NCI-H1930 (cell line): ENCODE measurements at regions not wholly inside any gene's neighbourhood (a gene's known extent, or its start where the extent isn't known, plus 50 kb on each side); places are given as distances from the start of the nearest gene placed in this dataset.
"Not testable (repeated sequence)": the region's sequence is repeated elsewhere in the genome, so short reads cannot be mapped to it uniquely, and the experiment has no call there.

ENCODE experiments used
- DNase-seq, 2 experiments: peaks; one replicate each; lab custom pipeline; 2025; lab: John Stamatoyannopoulos, UW

DNA sequence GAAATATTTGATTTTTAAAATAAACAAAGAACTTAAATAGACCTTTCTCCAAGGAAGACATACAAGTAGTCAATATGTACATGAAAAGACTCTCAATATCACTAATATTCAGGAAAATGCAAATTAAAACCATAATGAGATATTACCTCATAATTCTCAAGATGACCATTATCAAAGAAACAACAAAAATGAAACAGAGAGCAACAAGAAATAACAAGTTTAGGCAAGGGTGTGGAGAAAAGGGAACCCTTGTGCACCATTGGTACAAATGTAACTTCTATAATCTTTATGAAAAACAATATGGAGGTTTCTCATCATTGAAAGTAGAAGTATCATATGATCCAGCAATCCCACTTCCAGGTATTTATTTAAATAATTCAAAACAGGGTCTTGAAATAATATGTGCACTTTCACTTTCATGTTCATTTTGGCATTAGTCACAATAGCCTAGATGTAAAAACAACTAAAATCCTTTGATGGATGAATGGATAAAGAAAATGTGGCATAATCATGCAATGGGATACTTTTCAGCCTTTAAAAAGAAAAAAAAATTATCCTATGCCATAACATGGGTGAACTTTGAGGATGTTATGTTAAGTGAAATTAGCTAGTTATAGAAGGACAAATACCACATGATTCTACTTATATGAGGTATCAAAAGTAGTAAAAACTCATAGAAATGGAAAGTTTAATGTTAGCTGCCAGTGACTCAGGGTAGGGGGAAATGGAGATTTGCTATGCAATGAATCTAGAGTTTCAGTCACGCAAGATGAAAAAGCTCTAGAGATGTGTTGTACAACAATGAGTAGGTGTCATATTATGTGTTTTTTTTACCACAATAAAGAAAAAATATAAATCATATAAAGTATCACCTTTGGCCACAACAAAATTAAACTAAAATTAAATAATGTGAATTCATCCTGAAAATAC lies 114.5 kb upstream of the LYPLAL1 start:
- no peak for DNase-seq

DNA sequence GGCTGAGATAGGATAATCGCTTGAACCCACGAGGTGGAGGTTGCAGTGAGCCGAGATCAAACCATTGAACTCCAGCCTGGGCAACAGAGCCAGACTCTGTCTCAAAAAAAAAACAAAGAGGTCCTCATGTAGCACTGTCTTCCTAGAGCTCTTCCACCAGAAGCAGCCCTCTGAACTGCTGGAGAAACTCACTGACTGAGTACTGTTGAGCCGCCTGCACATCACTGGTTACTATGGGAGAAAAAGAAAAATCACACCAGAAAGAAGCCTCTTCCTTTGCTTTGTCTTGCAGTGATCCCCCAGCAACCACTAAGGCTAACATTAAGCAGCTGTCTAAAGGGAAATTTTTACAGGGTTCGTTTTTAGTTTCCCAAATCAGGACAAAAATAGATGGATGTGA lies 112.9 kb upstream of the LYPLAL1 start:
- DNase-seq, result no peak

DNA sequence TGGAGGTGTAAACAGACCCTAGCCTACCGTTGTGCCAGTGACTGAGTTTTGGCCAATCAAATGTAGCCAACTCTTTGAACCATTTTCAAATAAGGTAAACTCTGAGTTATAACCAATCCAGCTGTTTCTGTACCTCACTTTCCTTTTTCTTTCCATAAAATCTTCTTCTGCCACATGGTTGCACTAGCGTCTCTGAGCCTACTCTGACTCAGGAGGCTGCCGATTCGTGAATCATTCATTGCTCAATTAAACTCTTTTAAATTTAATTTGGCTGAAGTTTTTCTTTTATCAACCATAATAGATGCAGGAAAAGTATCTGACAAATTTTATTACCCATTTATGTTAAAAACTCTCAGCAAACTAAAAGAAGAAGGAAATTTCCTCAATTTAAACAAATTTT lies 111.5 kb upstream of the LYPLAL1 start:
- DNase-seq, result no peak

DNA sequence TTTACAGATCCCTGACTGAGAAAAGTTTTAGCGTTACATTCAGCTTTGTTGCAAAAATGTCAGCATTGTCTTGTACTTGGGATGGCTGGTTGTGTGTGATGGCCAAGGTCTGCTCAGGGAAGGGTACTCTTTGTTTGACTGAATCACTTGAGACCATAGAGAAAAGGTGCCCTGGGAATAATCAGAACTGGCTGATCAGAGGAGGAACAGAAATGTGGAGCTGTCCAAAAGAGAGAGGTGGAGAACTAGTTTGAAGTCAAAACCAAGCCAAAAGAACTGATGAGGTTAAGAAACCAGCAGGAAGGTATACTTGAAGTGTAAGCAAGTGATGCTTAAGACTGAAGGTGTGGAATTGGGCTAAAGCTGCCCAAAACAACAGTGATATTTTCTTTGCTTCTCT lies 107.6 kb upstream of the LYPLAL1 start:
- DNase-seq, result no peak

DNA sequence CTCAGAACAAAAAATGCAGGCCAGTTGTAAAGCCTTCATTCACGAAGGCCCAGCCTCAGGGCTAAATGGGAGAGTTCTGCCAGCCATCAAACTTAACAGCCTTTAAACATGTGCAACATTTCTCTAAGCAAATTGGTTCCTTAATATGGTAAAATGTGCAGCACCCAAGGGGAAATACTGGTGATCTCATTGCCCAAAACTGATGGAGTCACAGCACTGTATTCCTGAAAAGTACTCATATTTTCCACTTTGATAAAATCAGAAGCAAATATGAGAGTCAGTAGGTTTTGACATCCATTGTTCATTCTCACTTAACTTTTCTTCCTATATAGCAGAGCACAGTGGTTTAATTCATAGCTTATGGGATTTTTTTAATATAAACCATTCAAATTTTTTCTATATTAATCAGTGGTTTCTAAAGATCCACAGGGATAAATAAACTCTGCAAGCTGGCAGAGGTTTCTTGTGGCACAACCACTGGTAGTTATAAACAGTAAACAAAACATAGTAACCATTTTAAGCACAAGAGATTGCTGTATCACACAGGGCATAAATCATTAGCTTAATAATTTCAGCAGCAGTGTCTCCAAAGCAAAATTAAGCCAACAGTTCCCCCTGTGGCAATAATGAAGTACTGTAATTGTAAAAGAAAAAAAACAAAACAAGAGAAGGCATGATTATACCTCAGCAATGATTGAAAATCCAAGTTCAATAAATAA lies 106.9 kb upstream of the LYPLAL1 start:
- DNase-seq, result no peak

DNA sequence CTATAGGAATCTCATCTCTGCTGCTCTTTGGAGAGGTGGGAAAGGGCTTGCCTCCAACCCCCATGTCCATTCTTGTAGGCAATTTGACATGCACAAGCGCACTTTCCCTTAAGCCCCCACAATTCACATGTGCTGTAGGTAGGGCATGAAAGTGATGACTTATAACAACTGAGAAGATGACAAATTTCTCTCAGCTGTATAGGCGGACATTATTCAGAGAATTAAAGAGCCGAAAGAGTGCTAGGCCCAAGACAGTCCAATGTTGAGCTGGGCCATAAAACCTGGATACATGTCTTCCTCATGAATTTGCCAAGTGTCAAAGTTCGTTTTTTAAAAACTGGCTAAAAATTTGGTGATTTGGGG lies 106.3 kb upstream of the LYPLAL1 start:
- no peak for DNase-seq

DNA sequence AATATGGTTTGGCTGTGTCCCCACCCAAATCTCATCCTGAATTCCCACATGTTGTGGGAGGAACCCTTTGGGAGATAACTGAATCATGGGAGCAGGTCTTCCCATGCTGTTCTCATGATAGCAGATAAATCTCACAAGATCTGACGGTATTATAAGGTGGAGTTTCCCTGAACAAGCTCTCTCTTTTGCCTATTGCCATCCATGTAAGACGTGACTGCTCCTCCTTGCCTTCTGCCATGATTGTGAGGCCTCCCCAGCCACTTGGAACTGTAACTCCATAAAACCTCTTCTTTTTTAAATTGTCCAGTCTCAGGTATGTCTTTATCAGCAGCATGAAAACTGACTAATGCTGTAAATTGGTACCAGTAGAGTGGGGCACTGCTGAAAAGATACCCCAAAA lies 103.3 kb upstream of the LYPLAL1 start:
- not testable (repeated sequence) for DNase-seq

DNA sequence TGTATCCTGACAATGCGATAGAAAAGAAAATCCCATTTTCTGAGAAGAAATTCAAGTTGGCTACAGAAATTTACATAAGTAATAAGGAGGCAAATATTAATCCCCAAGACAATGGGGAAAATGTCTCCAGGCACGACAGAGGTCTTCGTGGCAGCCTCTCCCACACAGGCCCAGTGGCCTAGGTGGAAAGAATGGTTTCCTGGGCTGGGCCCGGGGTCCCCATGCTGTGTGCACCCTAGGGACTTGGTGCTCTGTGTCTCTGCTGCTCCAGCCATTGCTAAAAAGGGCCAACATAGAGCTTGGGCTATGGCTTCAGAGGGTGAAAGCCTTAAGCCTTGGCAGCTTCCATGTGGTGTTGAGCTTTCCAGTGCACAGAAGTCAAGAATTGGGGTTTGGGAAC lies 102.5 kb upstream of the LYPLAL1 start:
- DNase-seq, result no peak

DNA sequence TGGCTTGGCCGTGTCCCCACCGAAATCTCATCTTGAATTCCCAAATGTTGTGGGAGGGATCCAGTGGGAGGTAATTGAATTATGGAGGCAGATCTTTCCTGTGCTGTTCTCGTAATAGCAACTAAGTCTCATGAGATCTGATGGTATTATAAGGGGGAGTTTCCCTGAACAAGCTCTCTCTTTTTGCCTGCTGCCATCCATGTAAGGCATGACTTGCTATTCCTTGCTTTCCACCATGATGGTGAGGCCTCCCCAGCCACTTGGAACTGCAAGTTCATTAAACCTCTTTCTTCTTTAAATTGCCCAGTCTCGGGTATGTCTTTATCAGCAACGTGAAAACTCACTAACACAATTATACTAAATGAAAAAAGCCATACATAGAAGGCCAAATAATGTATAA lies 101.3 kb upstream of the LYPLAL1 start:
- DNase-seq, result no peak

DNA sequence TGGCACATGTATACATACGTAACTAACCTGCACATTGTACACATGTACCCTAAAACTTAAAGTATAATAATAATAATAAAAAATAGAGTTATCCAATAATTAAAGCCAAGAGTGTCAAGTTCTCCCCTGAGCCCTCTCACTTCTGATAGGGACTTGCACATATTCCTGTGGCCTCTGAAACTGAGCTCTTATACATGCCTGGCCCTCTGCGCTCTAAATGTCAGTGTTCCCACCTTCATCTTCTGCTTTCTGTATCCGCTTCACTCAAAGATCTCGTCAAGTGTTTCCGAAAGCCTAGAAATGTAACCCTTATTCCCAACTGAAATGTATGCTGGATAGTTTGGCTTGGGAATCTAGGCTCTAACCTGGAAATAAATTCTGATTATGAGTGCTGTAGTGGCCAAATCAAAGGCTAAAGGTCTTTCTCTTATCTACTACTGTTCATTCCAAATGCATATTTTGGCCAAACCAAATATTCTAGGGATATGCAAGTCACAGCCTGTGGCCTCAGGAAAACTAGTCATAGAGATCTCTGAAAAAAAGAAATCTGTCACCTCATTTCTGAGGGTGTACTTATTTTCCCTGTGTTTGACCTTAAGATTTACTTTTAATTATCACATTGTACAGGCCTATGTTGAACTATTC lies 99.5 kb upstream of the LYPLAL1 start:
- no peak for DNase-seq

DNA sequence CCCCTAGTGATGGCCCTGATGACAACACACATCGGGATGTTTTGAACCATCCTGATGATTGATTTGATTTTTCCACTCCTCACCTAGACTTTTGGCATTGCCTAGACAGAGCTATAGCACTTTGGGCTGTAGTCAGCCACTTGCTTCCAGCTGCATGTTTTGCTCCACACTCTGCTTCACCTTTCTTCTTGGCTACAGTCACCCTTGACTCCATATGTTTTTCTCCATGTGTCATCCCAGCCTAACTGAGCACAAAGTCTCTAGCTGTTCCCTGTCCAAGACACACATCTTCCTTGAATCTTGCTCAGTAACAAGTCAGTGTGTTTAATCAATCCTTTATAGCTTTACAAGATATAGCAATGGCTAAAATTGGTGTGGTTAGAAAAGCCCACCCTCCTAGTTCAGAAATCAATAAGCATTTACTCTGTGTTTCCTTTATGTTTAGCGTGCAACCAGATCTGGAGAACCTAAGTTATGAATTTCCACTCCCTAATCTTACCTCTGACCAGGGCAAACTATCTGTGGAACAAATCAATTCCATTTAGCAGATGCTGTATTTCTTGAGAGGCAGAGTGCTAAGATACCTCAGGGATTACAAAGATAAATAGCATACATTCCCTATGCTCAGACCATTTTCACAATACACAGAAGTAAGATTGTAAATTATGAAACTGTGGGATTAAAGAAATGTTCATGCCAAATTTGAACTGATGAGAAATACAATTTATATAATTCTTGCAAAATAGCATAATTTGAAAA lies 98.4 kb upstream of the LYPLAL1 start:
- DNase-seq, result no peak

DNA sequence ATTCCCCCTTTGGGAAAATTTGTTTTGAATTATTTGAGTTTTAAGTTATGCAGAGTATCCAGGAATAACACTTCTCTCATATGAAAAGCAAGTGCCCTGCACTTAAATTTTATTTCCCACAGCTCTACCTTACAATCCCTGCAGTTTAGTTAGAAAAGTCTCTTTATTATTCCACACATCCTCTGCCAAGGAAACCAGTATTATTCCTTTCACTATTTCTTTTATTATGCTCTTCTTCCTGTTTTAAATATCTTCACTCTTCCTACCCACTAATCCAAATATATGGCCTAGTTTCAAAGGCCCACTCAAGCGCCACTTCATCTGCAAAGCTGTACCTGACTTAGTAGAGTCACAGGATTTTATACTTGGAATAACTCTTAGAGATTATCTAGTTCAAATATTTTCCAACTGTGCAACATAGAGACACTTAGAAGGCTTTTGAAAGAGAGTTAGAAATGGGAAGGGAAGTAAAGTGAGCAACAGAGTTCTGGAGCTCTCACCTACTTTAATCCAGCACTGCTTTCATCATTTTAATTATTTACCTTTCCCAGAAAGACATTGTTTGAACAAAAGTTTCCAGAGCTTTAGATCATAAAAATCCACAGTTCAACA lies 97.2 kb upstream of the LYPLAL1 start:
- no peak for DNase-seq

DNA sequence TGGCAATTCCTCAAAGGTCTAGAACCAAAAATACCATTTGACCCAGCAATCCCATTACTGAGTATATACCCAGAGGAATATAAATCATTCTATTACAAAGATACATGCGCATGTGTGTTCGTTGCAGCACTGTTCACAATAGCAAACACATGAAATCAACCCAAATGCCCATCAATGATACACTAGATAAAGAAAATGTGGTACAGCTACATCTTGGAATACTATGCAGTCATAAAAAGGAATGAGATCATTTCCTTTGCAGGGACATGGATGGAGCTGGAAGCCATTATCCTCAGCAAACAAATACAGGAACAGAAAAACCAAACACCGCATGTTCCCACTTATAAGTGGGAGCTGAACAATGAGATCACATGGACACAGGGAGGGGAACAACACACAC lies 95.9 kb upstream of the LYPLAL1 start:
- DNase-seq, result not testable (repeated sequence)

DNA sequence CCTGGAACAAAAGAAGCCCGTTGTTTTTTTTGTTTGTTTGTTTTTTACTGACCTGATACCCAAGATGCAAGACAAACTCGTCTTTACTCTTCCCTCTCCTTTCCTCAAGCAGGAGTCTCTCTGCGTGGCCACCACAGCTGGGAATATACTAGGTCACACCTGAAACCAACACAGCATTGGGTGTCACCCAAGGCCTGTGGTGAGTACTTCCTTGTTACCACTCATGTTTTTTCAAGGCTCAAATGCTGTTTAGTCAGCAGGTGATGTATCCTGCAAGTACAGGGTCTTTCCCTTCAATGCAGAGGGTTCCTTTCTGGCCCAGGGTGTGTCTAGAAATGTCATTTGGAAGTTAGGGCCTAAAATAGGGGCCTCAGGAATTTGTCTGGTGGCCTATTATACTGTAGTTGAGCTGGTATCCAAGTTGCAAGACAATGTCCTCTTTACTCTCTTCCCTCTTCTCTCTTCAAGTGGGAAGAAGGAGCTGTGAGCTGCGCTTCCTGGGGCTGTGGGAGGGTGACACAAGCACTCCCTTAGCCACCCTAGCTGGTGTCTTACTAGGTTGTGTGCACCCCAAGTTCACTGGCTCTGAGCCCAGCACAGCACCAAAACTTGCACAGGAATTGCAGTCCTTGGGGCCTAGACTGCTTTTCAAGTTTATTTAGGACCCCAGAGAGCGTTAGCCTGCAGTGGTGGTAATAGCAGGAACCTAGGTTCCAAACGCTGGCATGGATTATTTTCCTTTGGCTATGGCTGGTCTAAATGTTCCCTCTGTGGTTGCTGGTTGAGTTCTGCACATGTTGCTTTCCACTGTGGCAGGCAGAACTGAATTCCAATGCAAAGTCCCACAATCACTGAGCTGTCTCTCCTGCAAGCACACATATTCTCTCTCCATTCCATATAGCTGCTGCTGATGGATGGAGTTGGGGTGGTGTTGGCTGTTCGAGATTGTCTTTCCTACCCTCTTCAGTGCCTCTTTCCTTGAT lies 91.4 kb upstream of the LYPLAL1 start:
- no peak for DNase-seq

DNA sequence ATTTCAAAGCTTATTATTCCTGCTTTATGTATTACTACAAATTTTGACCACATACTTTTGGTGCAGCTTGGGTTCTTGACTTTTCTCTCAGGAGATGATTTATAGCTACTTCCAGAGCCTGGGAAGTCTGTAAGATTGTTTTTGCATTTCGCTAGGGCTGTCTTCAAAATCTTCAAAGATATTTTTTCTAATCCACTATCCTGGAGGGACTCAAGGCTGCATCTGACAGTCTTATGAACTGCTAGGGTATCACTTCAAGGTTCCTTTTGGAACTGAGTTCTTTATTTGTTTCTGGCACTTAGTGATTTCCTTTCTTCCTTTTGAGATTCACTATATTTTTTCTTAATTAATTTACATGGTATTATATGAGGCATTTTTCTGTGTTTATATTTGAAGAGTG lies 90.0 kb upstream of the LYPLAL1 start:
- no peak for DNase-seq

DNA sequence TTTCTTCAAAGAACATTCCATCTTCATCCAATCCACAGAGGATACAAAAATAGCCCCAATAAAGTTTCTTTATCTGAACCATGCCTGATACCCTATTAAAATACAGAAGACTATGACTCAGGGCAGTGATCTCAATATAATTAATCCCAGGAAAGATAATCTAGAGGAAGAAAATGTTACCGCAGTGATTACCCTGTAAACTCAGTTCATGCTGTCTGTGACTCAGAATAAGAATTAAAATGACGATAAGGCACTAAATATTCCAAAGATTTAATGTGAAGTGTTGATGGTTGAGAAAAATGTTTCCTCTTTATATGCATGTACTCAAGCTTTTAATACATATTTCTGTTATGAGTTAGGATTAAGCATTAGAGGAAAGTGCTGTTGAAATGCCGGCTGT lies 88.6 kb upstream of the LYPLAL1 start:
- no peak for DNase-seq

DNA sequence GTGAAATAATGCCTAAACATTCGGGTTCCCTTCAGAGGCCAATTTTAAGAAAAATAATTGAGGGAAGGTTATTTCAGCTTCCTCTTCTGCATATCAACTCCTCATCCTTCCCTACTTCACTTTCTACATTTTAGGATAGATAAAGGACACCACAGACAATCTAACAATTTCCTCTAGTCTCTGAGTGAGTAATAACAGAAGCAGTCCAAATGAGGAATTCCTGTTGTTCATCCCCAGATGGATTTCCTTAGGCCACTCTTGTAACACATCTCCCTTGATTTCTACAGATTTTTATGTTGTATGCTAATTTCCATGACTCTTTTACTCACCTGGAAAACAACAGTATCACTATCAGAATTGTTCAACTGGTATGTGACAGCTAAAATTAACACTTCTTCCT lies 87.7 kb upstream of the LYPLAL1 start:
- no peak for DNase-seq

DNA sequence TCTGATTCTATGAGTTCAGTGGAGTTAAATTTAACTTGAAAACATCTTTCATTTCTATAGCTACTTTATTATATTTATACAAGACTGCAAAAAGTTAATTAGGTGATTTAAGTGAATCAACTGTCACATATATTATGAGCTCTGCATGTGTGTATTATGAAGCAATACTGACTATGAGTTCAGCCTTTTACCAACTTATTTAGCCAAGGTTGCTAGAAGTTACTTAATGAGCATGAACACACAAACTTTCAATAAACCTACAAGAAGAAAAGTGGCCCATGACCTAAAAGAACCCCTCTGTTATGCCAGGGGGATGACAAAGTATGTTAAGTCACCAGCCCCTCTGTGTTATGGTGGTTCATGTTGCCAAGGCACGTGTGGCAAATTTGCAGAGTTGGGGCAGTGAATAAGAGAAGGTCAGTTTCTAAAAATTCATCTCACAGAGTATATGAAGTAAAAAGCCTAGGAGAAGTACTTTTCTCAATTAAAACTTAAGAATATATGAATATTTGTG lies 86.7 kb upstream of the LYPLAL1 start:
- DNase-seq, result no peak

DNA sequence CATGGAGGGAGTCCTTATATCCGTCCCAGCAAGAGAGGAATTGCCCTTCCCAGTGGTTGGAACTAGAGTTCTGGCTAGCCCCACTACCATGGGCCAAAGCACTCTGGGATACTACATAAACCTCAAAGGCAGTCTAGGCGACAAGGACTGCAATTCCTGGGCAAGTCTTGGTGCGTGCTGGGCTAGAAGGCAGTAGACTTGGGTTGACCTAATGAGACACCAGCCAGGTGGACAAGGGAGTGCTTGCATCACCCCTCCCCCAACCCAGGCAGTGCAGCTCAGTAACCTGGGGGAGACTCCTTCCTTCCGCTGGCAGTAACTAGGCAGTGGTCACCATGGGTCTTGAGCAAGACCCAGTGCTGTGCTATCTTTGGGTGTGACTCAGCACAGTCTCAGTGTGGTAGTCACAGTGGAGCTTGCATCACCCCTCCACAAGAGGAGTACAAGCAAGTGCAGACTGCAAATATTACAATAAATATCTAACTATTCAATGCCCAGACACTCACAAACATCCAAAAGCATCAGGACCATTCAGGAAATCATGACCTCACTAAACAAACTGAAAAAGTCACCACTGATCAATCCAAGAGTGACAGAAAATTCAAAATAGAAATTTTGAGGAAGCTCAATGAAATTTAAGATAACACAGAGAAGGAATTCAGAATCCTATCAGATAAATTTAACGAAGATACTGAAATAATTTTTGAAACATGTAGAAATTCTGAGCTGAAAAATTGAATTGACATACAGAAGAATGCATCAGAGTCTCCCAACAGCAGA lies 84.7 kb upstream of the LYPLAL1 start:
- no peak for DNase-seq

DNA sequence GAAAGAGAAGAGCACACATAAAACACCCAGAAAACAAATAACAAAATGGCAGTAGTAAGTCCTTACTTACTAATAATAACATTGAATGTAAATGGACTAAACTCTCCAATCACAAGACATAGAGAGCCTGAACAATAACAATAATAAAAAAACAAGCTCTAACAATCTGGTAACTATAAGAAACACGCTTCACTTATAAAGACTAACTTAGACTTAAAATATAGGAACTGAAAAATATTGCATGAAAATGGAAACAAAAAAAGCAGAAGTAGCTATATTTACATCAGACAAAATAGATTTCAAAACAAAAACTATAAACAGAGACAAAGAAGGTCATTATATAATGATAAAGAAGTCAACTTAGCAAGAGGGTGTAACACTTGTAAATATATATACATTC lies 83.1 kb upstream of the LYPLAL1 start:
- DNase-seq, result no peak
